ENCODE measurements at regions not wholly inside any gene's neighbourhood (a gene's known extent, or its start where the extent isn't known, plus 50 kb on each side); places are given as distances from the start of the nearest gene placed in this dataset.
A peak's percentile ranks its signal among the peaks of the same experiment; 100 is the strongest.

GRCh38 chr14:97564334-97564733 lies 767.2 kb downstream of the VRK1 start:
- Histone ChIP-seq H3K27me3 (no peaks in the 10 kb centered on the region), H3K9me3 (replicated peaks) (no peaks in the 10 kb centered on the region), H3K27ac (no peak overlapping the region), H3K4me3 (no peak overlapping the region), H3K4me1 (no peaks in the 10 kb centered on the region), H3K36me3 (no peaks in the 10 kb centered on the region)
- DNase-seq, result no peak

GRCh38 chr14:97571201-97571600 lies 774.0 kb downstream of the VRK1 start:
- Histone ChIP-seq H3K9me3 (replicated peaks) (no peaks in the 10 kb centered on the region), H3K27me3 (no peaks in the 10 kb centered on the region), H3K27ac (no peak overlapping the region), H3K4me1 (no peaks in the 10 kb centered on the region), H3K4me3 (no peak overlapping the region), H3K36me3 (no peaks in the 10 kb centered on the region)
- DNase-seq, result no peak

GRCh38 chr14:97571866-97572555 lies 774.8 kb downstream of the VRK1 start:
- no peak overlapping the region for H3K4me3 ChIP-seq
- no peaks in the 10 kb centered on the region for H3K27me3 ChIP-seq
- no peaks in the 10 kb centered on the region for H3K9me3 ChIP-seq (replicated peaks)
- no peaks in the 10 kb centered on the region for H3K4me1 ChIP-seq
- no peaks in the 10 kb centered on the region for H3K36me3 ChIP-seq
- no peak for DNase-seq
- no peak overlapping the region for H3K27ac ChIP-seq

GRCh38 chr14:97572583-97573458 lies 775.6 kb downstream of the VRK1 start:
- Histone ChIP-seq H3K36me3 (no peaks in the 10 kb centered on the region), H3K4me3 (no peak overlapping the region), H3K27ac (no peak overlapping the region), H3K9me3 (replicated peaks) (no peaks in the 10 kb centered on the region), H3K27me3 (no peaks in the 10 kb centered on the region), H3K4me1 (no peaks in the 10 kb centered on the region)
- DNase-seq, result no peak

- no peaks in the 10 kb centered on the region for H3K9me3 ChIP-seq (replicated peaks)
- no peak for DNase-seq
Observed at GRCh38 chr14:97575677-97576076, 778.5 kb downstream of the VRK1 start.

GRCh38 chr14:97578982-97579548 lies 781.9 kb downstream of the VRK1 start:
- no peak overlapping the region for H3K27ac ChIP-seq
- H3K36me3 ChIP-seq, result no peaks in the 10 kb centered on the region
- no peaks in the 10 kb centered on the region for H3K9me3 ChIP-seq (replicated peaks)
- H3K4me1 ChIP-seq, result no peaks in the 10 kb centered on the region
- H3K27me3 ChIP-seq, result no peaks in the 10 kb centered on the region
- H3K4me3 ChIP-seq, result no peak overlapping the region
- no peak for DNase-seq

More at GRCh38 chr14:97575677-97576076, 778.5 kb downstream of the VRK1 start:
- no peaks in the 10 kb centered on the region for H3K36me3 ChIP-seq
- H3K27me3 ChIP-seq, result no peaks in the 10 kb centered on the region
- H3K4me1 ChIP-seq, result no peaks in the 10 kb centered on the region
- H3K4me3 ChIP-seq, result no peak overlapping the region
- H3K27ac ChIP-seq, result no peak overlapping the region

- no peak overlapping the region for H3K27ac ChIP-seq
- no peaks in the 10 kb centered on the region for H3K4me1 ChIP-seq
- DNase-seq, result peak; percentile 17 to 20
- no peak overlapping the region for H3K4me3 ChIP-seq
- no peaks in the 10 kb centered on the region for H3K27me3 ChIP-seq
- no peaks in the 10 kb centered on the region for H3K9me3 ChIP-seq (replicated peaks)
- no peaks in the 10 kb centered on the region for H3K36me3 ChIP-seq
Observed at GRCh38 chr14:97581016-97581415, 783.8 kb downstream of the VRK1 start.

GRCh38 chr14:97582022-97582421 lies 784.8 kb downstream of the VRK1 start:
- Histone ChIP-seq H3K27me3 (no peaks in the 10 kb centered on the region), H3K4me3 (no peak overlapping the region), H3K4me1 (no peaks in the 10 kb centered on the region), H3K9me3 (replicated peaks) (no peaks in the 10 kb centered on the region), H3K36me3 (no peaks in the 10 kb centered on the region), H3K27ac (no peak overlapping the region)
- no peak for DNase-seq

- Histone ChIP-seq H3K4me1 (no peaks in the 10 kb centered on the region), H3K36me3 (no peaks in the 10 kb centered on the region), H3K27me3 (no peaks in the 10 kb centered on the region), H3K4me3 (no peak overlapping the region), H3K9me3 (replicated peaks) (no peaks in the 10 kb centered on the region), H3K27ac (no peak overlapping the region)
- no peak for DNase-seq
Observed at GRCh38 chr14:97584528-97584927, 787.3 kb downstream of the VRK1 start.

- H3K27me3 ChIP-seq, result no peaks in the 10 kb centered on the region
- DNase-seq, result no peak
- no peaks in the 10 kb centered on the region for H3K36me3 ChIP-seq
- no peaks in the 10 kb centered on the region for H3K4me1 ChIP-seq
- H3K27ac ChIP-seq, result no peak overlapping the region
- no peaks in the 10 kb centered on the region for H3K9me3 ChIP-seq (replicated peaks)
- no peak overlapping the region for H3K4me3 ChIP-seq
Observed at GRCh38 chr14:97592341-97592980, 795.3 kb downstream of the VRK1 start.

GRCh38 chr14:97594306-97594705 lies 797.1 kb downstream of the VRK1 start:
- no peak overlapping the region for H3K4me3 ChIP-seq
- H3K27me3 ChIP-seq, result no peaks in the 10 kb centered on the region
- no peaks in the 10 kb centered on the region for H3K9me3 ChIP-seq (replicated peaks)
- no peak for DNase-seq
- no peaks in the 10 kb centered on the region for H3K4me1 ChIP-seq
- no peaks in the 10 kb centered on the region for H3K36me3 ChIP-seq
- no peak overlapping the region for H3K27ac ChIP-seq

GRCh38 chr14:97602438-97603117 lies 805.4 kb downstream of the VRK1 start:
- Histone ChIP-seq H3K4me1 (no peaks in the 10 kb centered on the region), H3K4me3 (no peak overlapping the region), H3K36me3 (no peaks in the 10 kb centered on the region), H3K9me3 (replicated peaks) (no peaks in the 10 kb centered on the region), H3K27me3 (no peaks in the 10 kb centered on the region), H3K27ac (no peak overlapping the region)
- no peak for DNase-seq

GRCh38 chr14:97603201-97603600 lies 806.0 kb downstream of the VRK1 start:
- no peak for DNase-seq
- H3K27me3 ChIP-seq, result no peaks in the 10 kb centered on the region
- H3K4me1 ChIP-seq, result no peaks in the 10 kb centered on the region
- H3K4me3 ChIP-seq, result no peak overlapping the region
- H3K27ac ChIP-seq, result no peak overlapping the region
- H3K36me3 ChIP-seq, result no peaks in the 10 kb centered on the region
- H3K9me3 ChIP-seq (replicated peaks), result no peaks in the 10 kb centered on the region

- Histone ChIP-seq H3K9me3 (replicated peaks) (no peaks in the 10 kb centered on the region), H3K36me3 (no peaks in the 10 kb centered on the region), H3K27me3 (no peaks in the 10 kb centered on the region), H3K27ac (no peak overlapping the region), H3K4me1 (no peaks in the 10 kb centered on the region), H3K4me3 (no peak overlapping the region)
- no peak for DNase-seq
Observed at GRCh38 chr14:97604731-97605130, 807.5 kb downstream of the VRK1 start.
